ENCODE measurements at regions not wholly inside any gene's neighbourhood (a gene's known extent, or its start where the extent isn't known, plus 50 kb on each side); places are given as distances from the start of the nearest gene placed in this dataset.

DNA sequence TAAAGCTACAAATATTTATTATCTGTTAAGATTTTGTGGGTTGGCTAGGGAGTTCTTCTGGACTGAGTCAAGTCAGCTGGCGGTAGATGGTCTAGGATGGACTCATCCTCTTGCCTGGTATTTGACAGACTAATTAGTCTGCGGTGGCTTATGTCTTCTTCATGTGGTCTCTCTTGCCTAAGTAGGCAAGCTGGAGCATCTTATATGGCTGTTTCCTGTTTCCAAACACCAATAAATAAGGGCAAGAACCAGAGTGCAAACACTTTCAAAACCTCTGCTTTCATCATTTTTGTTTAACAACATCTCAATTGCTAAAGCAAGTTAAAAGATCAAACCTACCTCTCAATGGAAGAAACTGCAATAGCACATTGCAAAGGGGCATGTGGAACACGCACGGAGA lies 484.8 kb downstream of the PTPRC start:
- Histone ChIP-seq H3K27me3 (ENCODE audit: control insufficient read depth, insufficient read depth, low read length) (no peaks in the 10 kb centered on the region), H3K4me3 (ENCODE audit: low read depth, low read length) (no peak overlapping the region), H3K36me3 (ENCODE audit: control insufficient read depth, insufficient read depth, low read length) (no peaks in the 10 kb centered on the region), H3K4me1 (ENCODE audit: control insufficient read depth, insufficient read depth, low read length) (no peaks in the 10 kb centered on the region), H3K9ac (ENCODE audit: low read depth, low read length) (no peak overlapping the region), H3K9me3 (ENCODE audit: control insufficient read depth, insufficient read depth, low read length) (no peaks in the 10 kb centered on the region)

DNA sequence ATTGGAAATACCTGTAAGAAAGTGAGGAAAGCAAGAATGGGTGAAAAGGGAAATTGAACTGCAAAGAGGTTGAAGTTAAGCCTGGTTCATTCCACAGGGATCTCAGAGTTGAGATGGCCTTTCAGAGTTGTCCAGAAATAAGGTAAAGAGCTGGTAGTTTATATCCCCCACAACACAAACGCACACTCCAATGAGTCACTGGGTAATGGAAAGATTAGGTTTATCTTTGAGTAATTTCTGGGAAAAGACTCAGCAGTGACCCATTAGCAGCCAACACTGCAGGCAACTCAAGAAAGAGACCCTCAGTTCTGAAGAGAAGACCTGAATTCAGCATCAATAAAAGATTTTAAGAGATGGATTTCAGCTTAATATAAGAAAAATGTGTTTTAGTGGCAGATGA lies 485.5 kb downstream of the PTPRC start:
- Histone ChIP-seq H3K9me3 (ENCODE audit: control insufficient read depth, insufficient read depth, low read length) (no peaks in the 10 kb centered on the region), H3K36me3 (ENCODE audit: control insufficient read depth, insufficient read depth, low read length) (no peaks in the 10 kb centered on the region), H3K4me3 (ENCODE audit: low read depth, low read length) (no peak overlapping the region), H3K9ac (ENCODE audit: low read depth, low read length) (no peak overlapping the region), H3K27me3 (ENCODE audit: control insufficient read depth, insufficient read depth, low read length) (no peaks in the 10 kb centered on the region), H3K4me1 (ENCODE audit: control insufficient read depth, insufficient read depth, low read length) (no peaks in the 10 kb centered on the region)

DNA sequence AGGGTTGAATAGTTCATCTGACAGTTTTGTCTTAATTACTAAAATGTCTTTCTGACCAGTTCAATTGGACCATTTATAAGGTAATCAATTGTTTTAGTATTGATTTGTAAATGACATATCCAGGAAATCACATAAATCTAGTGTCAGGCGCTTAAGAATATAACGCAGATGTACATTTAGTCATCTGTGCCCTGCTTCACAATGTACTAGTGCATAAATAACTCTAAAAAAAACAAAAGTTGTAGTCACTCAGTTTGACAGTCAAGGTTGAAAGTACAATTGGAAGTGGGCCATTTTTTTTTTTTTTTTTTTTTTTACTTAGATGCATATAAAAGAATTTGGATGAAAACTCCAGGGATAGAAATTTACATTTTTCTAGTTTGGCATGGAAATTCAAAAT lies 490.4 kb downstream of the PTPRC start:
- Histone ChIP-seq H3K4me1 (ENCODE audit: control insufficient read depth, insufficient read depth, low read length) (no peaks in the 10 kb centered on the region), H3K4me3 (ENCODE audit: low read depth, low read length) (no peak overlapping the region), H3K9ac (ENCODE audit: low read depth, low read length) (no peak overlapping the region), H3K36me3 (ENCODE audit: control insufficient read depth, insufficient read depth, low read length) (no peaks in the 10 kb centered on the region), H3K9me3 (ENCODE audit: control insufficient read depth, insufficient read depth, low read length) (no peaks in the 10 kb centered on the region), H3K27me3 (ENCODE audit: control insufficient read depth, insufficient read depth, low read length) (no peaks in the 10 kb centered on the region)

DNA sequence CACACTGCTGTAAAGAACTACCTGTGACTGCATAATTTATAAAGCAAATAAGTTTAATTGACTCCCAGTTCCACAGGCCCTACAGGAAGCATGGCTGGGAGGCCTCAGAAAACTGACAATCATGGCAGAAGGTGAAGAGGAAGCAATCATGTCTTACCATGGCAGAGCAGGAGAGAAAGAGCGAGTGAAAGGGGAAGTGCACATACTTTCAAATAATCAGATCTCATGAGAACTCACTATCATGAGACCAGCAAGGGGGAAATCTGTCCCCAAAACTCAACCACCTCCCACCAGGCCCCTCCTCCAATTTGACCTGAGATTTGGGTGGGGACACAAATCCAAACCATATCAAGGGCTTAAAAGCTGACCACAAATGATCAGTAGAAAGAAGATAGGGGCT lies 493.2 kb downstream of the PTPRC start:
- Histone ChIP-seq H3K9ac (ENCODE audit: low read depth, low read length) (no peak overlapping the region), H3K4me1 (ENCODE audit: control insufficient read depth, insufficient read depth, low read length) (no peaks in the 10 kb centered on the region), H3K27me3 (ENCODE audit: control insufficient read depth, insufficient read depth, low read length) (no peaks in the 10 kb centered on the region), H3K9me3 (ENCODE audit: control insufficient read depth, insufficient read depth, low read length) (no peaks in the 10 kb centered on the region), H3K36me3 (ENCODE audit: control insufficient read depth, insufficient read depth, low read length) (no peaks in the 10 kb centered on the region), H3K4me3 (ENCODE audit: low read depth, low read length) (no peak overlapping the region)

DNA sequence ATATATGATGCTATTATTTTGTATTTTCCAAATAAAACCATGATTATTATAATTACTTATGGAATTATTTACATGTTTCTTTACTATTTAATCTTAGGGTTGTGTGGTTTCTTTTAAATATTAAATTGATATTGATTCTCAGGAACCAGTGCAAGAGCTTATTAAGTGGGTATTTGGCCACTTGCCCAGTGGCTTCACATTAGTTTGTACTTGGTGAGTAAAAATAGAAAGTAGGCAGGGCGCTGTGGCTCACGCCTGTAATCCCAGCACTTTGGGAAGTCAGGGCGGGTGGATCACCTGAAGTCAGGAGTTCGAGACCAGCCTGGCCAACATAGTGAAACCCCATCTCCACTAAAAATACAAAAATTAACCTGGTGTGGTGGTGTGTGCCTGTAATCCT lies 497.1 kb downstream of the PTPRC start:
- Histone ChIP-seq H3K27me3 (ENCODE audit: control insufficient read depth, insufficient read depth, low read length) (no peaks in the 10 kb centered on the region), H3K9ac (ENCODE audit: low read depth, low read length) (no peak overlapping the region), H3K36me3 (ENCODE audit: control insufficient read depth, insufficient read depth, low read length) (no peaks in the 10 kb centered on the region), H3K4me1 (ENCODE audit: control insufficient read depth, insufficient read depth, low read length) (no peaks in the 10 kb centered on the region), H3K9me3 (ENCODE audit: control insufficient read depth, insufficient read depth, low read length) (no peaks in the 10 kb centered on the region), H3K4me3 (ENCODE audit: low read depth, low read length) (no peak overlapping the region)

DNA sequence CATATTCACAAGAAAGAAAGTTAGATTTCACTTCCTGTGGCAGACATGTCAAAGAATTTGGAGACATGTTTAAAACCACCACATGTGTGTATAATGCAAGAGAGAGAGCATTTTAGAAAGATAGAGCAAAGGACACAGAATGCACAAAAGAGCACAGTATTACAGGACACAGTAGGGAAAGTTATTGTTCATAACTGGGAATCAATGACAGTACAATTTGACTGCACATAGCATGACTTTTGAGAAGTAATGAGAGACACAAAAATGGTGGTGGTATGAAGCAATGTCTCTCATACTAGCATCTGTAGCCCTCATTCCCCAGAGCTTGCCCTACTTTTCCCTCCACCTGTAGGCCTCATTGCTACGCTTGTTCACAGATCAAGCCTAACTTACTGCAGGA lies 499.2 kb downstream of the PTPRC start:
- Histone ChIP-seq H3K27me3 (ENCODE audit: control insufficient read depth, insufficient read depth, low read length) (no peaks in the 10 kb centered on the region), H3K9ac (ENCODE audit: low read depth, low read length) (no peak overlapping the region), H3K4me1 (ENCODE audit: control insufficient read depth, insufficient read depth, low read length) (no peaks in the 10 kb centered on the region)

GRCh38 chr1:199149591-199149990 lies 510.8 kb downstream of the PTPRC start:
- Histone ChIP-seq H3K9me3 (ENCODE audit: control insufficient read depth, insufficient read depth, low read length) (no peaks in the 10 kb centered on the region), H3K36me3 (ENCODE audit: control insufficient read depth, insufficient read depth, low read length) (no peaks in the 10 kb centered on the region), H3K4me3 (ENCODE audit: low read depth, low read length) (no peak overlapping the region), H3K27me3 (ENCODE audit: control insufficient read depth, insufficient read depth, low read length) (no peaks in the 10 kb centered on the region), H3K4me1 (ENCODE audit: control insufficient read depth, insufficient read depth, low read length) (peaks cover 12% of the 10 kb centered on the region), H3K9ac (ENCODE audit: low read depth, low read length) (no peak overlapping the region)

More for the DNA sequence above, 499.2 kb downstream of the PTPRC start:
- no peak overlapping the region for H3K4me3 ChIP-seq (ENCODE audit: low read depth, low read length)
- H3K36me3 ChIP-seq (ENCODE audit: control insufficient read depth, insufficient read depth, low read length), result no peaks in the 10 kb centered on the region
- H3K9me3 ChIP-seq (ENCODE audit: control insufficient read depth, insufficient read depth, low read length), result no peaks in the 10 kb centered on the region

GRCh38 chr1:199150756-199151155 lies 511.9 kb downstream of the PTPRC start:
- H3K36me3 ChIP-seq (ENCODE audit: control insufficient read depth, insufficient read depth, low read length), result no peaks in the 10 kb centered on the region
- peaks cover 14% of the 10 kb centered on the region for H3K4me1 ChIP-seq (ENCODE audit: control insufficient read depth, insufficient read depth, low read length)
- H3K9ac ChIP-seq (ENCODE audit: low read depth, low read length), result no peak overlapping the region
- no peak overlapping the region for H3K4me3 ChIP-seq (ENCODE audit: low read depth, low read length)
- no peaks in the 10 kb centered on the region for H3K27me3 ChIP-seq (ENCODE audit: control insufficient read depth, insufficient read depth, low read length)
- H3K9me3 ChIP-seq (ENCODE audit: control insufficient read depth, insufficient read depth, low read length), result no peaks in the 10 kb centered on the region

DNA sequence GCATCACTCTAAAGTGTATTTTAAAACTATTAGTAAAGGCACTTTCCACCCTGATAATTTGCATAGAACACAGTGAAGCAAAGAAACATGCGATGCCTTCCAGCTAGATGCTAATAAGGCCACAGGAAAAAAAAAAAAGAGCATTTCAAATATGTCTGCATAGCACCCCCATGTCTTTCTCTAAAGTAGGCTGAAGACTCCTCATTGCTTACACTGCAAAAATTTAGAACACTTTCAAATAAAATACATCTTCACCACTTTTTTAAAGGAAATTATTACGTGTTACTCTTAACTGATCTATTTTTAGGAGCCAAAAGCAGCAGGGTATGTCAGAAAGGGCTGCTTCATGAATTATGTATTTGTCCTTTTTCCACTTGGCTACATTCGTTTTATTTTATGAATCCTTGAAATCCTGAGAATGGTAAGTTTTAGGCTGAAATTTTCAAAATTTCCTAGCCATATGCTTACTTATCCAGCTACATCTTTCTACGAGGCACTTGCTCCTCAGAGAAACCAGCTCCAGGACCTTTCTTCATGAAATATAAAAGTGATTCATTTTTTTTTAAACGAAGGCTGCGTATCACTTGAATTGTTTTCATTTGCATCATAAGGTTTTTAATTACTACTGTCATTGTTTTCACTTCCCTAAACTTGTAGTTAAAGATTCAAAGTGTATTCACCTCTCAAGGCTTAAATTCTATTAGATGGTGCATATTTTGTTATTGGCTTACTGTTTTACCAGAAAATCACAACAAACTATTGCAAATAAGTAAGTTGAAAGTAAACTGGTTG lies 513.0 kb downstream of the PTPRC start:
- Histone ChIP-seq H3K4me3 (ENCODE audit: low read depth, low read length) (no peak overlapping the region), H3K4me1 (ENCODE audit: control insufficient read depth, insufficient read depth, low read length) (peaks cover 14% of the 10 kb centered on the region), H3K27me3 (ENCODE audit: control insufficient read depth, insufficient read depth, low read length) (no peaks in the 10 kb centered on the region), H3K9ac (ENCODE audit: low read depth, low read length) (no peak overlapping the region), H3K9me3 (ENCODE audit: control insufficient read depth, insufficient read depth, low read length) (no peaks in the 10 kb centered on the region), H3K36me3 (ENCODE audit: control insufficient read depth, insufficient read depth, low read length) (no peaks in the 10 kb centered on the region)

GRCh38 chr1:199152676-199153075 lies 513.8 kb downstream of the PTPRC start:
- Histone ChIP-seq H3K4me1 (ENCODE audit: control insufficient read depth, insufficient read depth, low read length) (peaks cover 14% of the 10 kb centered on the region), H3K36me3 (ENCODE audit: control insufficient read depth, insufficient read depth, low read length) (no peaks in the 10 kb centered on the region), H3K9me3 (ENCODE audit: control insufficient read depth, insufficient read depth, low read length) (no peaks in the 10 kb centered on the region), H3K27me3 (ENCODE audit: control insufficient read depth, insufficient read depth, low read length) (no peaks in the 10 kb centered on the region), H3K9ac (ENCODE audit: low read depth, low read length) (no peak overlapping the region), H3K4me3 (ENCODE audit: low read depth, low read length) (no peak overlapping the region)

DNA sequence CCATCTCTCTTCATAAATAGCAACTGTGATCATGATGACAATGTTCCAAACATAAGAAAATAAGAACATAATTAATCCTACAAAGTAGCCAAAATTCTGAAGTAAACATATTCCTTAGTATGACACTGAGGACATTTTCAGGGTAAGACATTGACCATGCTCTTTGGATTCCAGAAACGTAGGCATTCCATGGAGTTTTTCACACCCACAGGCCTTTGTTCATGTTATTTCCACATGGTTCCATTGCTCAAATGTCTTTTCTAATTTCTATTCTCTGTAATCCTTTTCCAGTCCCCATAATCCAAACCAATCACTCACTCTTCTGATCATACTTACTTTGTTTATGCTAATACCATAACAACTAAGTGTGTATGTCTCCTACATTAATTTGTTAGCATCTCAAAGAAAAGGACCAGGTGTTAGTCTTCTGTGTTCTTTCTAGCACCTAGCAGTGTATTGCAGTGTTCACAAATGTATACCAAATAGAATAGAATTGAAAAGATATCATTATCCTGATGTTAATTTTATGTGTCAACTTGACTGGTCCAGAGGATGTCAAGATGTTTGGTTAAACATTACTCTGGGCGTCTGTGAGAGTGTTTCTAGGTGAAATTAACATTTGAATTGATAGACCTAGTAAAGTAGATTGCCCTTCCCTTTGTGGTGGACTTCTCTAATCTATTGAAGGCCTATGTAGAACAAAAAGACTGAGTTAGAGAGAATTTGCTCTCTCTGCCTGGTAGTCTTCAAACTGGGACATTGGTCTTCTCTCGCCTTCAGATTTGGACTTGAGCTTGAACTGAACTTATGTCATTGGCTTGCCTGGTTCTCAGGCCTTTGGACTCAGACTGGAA lies 516.6 kb downstream of the PTPRC start:
- H3K4me1 ChIP-seq (ENCODE audit: control insufficient read depth, insufficient read depth, low read length), result peaks cover 14% of the 10 kb centered on the region
- H3K9ac ChIP-seq (ENCODE audit: low read depth, low read length), result no peak overlapping the region
- no peak overlapping the region for H3K4me3 ChIP-seq (ENCODE audit: low read depth, low read length)
- no peaks in the 10 kb centered on the region for H3K36me3 ChIP-seq (ENCODE audit: control insufficient read depth, insufficient read depth, low read length)
- H3K27me3 ChIP-seq (ENCODE audit: control insufficient read depth, insufficient read depth, low read length), result no peaks in the 10 kb centered on the region
- no peaks in the 10 kb centered on the region for H3K9me3 ChIP-seq (ENCODE audit: control insufficient read depth, insufficient read depth, low read length)

- no peaks in the 10 kb centered on the region for H3K36me3 ChIP-seq (ENCODE audit: control insufficient read depth, insufficient read depth, low read length)
- no peaks in the 10 kb centered on the region for H3K9me3 ChIP-seq (ENCODE audit: control insufficient read depth, insufficient read depth, low read length)
- H3K4me3 ChIP-seq (ENCODE audit: low read depth, low read length), result no peak overlapping the region
- H3K9ac ChIP-seq (ENCODE audit: low read depth, low read length), result no peak overlapping the region
- peaks cover 8% of the 10 kb centered on the region for H3K4me1 ChIP-seq (ENCODE audit: control insufficient read depth, insufficient read depth, low read length)
- no peaks in the 10 kb centered on the region for H3K27me3 ChIP-seq (ENCODE audit: control insufficient read depth, insufficient read depth, low read length)
These were observed 518.7 kb downstream of the PTPRC start for GRCh38 chr1:199157494-199157893.

Data from iPS-15b (cell line).